ENCODE measurements at regions not wholly inside any gene's neighbourhood (a gene's known extent, or its start where the extent isn't known, plus 50 kb on each side); places are given as distances from the start of the nearest gene placed in this dataset.

DNA sequence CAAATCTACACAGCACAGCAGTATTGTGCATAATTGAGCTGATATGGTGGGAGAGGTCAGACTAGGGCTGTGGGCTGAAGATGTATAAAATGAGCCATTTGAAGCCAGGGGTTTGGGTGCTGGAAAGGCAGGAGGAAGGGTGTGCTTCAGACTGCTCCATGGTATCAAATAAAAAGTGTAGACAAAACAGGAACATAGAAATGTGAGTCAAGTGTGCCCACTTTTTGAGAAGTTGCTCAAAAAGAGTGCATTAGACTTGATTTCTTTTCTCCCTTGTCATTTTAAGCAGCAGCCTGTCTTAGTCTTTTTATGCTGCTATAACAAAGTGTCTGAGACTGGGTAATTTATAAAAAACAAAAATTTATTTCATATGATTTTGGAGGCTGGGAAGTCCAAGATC lies 55.8 kb upstream of the ZFAND5 start (continued):
- TF ChIP-seq, protein P1, sequence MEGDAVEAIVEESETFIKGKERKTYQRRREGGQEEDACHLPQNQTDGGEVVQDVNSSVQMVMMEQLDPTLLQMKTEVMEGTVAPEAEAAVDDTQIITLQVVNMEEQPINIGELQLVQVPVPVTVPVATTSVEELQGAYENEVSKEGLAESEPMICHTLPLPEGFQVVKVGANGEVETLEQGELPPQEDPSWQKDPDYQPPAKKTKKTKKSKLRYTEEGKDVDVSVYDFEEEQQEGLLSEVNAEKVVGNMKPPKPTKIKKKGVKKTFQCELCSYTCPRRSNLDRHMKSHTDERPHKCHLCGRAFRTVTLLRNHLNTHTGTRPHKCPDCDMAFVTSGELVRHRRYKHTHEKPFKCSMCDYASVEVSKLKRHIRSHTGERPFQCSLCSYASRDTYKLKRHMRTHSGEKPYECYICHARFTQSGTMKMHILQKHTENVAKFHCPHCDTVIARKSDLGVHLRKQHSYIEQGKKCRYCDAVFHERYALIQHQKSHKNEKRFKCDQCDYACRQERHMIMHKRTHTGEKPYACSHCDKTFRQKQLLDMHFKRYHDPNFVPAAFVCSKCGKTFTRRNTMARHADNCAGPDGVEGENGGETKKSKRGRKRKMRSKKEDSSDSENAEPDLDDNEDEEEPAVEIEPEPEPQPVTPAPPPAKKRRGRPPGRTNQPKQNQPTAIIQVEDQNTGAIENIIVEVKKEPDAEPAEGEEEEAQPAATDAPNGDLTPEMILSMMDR (conservative IDR thresholded peaks at IDR 0.05; ENCODE audit: low read depth in 2 of 2): no peak

DNA sequence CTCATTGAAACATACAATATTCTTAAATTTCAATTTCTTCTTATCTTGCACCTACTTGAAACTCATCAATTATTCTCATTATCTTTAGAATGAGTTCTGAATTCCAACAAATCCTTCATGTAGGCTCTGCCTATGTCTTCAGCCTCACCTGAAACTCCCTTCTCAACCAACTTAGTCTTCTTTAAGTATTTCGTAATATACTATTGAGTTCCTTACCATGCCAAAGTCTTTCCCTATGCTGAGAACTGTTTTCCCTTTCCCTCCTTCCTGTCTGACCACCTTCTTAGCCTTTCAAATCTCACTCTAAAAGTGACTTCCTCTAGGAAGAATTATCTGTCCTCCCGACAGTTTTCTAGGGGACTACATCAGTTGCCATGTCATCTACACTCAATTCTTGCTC lies 50.9 kb upstream of the ZFAND5 start:
- H3K27ac Mint-ChIP-seq: no peak overlapping the region
- H3K4me1 ChIP-seq (ENCODE audit: insufficient read depth): no peaks in the 10 kb centered on the region
- no peak for ATAC-seq
- no peaks in the 10 kb centered on the region for H4K20me1 ChIP-seq (replicated peaks; ENCODE audit: insufficient read depth)
- no peaks in the 10 kb centered on the region for H3K79me2 ChIP-seq (replicated peaks; ENCODE audit: insufficient read depth)
- H3K4me1 Mint-ChIP-seq: no peaks in the 10 kb centered on the region
- H3K27me3 Mint-ChIP-seq (ENCODE audit: insufficient read depth, low read depth, poor library complexity): peaks cover 2% of the 10 kb centered on the region
- H3K4me3 ChIP-seq: no peak overlapping the region
- no peak overlapping the region for H3K4me3 Mint-ChIP-seq
- no peak overlapping the region for H2AFZ ChIP-seq
- no peaks in the 10 kb centered on the region for H3F3A ChIP-seq (replicated peaks; ENCODE audit: low read depth)
- H3K27me3 ChIP-seq (ENCODE audit: insufficient read depth): no peaks in the 10 kb centered on the region
- no peak for DNase-seq (ENCODE audit: low spot score)
- H3K36me3 ChIP-seq (ENCODE audit: insufficient read depth): no peaks in the 10 kb centered on the region
- H3K27ac ChIP-seq (ENCODE audit: low read depth): no peak overlapping the region
- no peak overlapping the region for H3K4me2 ChIP-seq
- peaks cover 3% of the 10 kb centered on the region; the same call in 1 of the 2 replicates for H3K9me2 ChIP-seq (ENCODE audit: insufficient read depth)
- TF ChIP-seq STAT1 (IDR thresholded peaks at IDR 0.05; ENCODE audit: unreplicated experiment) (no peak), EZH2phosphoT487 (IDR thresholded peaks at IDR 0.05; ENCODE audit: unreplicated experiment) (no peak), CREB1 (CRISPR knock-in tag; IDR thresholded peaks at IDR 0.05; ENCODE audit: low read depth) (no peak), POLR2AphosphoS5 (IDR thresholded peaks at IDR 0.05; ENCODE audit: low read depth) (no peak)
- TF ChIP-seq, protein P2, sequence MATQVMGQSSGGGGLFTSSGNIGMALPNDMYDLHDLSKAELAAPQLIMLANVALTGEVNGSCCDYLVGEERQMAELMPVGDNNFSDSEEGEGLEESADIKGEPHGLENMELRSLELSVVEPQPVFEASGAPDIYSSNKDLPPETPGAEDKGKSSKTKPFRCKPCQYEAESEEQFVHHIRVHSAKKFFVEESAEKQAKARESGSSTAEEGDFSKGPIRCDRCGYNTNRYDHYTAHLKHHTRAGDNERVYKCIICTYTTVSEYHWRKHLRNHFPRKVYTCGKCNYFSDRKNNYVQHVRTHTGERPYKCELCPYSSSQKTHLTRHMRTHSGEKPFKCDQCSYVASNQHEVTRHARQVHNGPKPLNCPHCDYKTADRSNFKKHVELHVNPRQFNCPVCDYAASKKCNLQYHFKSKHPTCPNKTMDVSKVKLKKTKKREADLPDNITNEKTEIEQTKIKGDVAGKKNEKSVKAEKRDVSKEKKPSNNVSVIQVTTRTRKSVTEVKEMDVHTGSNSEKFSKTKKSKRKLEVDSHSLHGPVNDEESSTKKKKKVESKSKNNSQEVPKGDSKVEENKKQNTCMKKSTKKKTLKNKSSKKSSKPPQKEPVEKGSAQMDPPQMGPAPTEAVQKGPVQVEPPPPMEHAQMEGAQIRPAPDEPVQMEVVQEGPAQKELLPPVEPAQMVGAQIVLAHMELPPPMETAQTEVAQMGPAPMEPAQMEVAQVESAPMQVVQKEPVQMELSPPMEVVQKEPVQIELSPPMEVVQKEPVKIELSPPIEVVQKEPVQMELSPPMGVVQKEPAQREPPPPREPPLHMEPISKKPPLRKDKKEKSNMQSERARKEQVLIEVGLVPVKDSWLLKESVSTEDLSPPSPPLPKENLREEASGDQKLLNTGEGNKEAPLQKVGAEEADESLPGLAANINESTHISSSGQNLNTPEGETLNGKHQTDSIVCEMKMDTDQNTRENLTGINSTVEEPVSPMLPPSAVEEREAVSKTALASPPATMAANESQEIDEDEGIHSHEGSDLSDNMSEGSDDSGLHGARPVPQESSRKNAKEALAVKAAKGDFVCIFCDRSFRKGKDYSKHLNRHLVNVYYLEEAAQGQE (IDR thresholded peaks at IDR 0.05; ENCODE audit: unreplicated experiment): no peak
- TF ChIP-seq, protein P3, sequence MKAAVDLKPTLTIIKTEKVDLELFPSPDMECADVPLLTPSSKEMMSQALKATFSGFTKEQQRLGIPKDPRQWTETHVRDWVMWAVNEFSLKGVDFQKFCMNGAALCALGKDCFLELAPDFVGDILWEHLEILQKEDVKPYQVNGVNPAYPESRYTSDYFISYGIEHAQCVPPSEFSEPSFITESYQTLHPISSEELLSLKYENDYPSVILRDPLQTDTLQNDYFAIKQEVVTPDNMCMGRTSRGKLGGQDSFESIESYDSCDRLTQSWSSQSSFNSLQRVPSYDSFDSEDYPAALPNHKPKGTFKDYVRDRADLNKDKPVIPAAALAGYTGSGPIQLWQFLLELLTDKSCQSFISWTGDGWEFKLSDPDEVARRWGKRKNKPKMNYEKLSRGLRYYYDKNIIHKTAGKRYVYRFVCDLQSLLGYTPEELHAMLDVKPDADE (IDR thresholded peaks at IDR 0.05): no peak
- TF ChIP-seq, protein P4, sequence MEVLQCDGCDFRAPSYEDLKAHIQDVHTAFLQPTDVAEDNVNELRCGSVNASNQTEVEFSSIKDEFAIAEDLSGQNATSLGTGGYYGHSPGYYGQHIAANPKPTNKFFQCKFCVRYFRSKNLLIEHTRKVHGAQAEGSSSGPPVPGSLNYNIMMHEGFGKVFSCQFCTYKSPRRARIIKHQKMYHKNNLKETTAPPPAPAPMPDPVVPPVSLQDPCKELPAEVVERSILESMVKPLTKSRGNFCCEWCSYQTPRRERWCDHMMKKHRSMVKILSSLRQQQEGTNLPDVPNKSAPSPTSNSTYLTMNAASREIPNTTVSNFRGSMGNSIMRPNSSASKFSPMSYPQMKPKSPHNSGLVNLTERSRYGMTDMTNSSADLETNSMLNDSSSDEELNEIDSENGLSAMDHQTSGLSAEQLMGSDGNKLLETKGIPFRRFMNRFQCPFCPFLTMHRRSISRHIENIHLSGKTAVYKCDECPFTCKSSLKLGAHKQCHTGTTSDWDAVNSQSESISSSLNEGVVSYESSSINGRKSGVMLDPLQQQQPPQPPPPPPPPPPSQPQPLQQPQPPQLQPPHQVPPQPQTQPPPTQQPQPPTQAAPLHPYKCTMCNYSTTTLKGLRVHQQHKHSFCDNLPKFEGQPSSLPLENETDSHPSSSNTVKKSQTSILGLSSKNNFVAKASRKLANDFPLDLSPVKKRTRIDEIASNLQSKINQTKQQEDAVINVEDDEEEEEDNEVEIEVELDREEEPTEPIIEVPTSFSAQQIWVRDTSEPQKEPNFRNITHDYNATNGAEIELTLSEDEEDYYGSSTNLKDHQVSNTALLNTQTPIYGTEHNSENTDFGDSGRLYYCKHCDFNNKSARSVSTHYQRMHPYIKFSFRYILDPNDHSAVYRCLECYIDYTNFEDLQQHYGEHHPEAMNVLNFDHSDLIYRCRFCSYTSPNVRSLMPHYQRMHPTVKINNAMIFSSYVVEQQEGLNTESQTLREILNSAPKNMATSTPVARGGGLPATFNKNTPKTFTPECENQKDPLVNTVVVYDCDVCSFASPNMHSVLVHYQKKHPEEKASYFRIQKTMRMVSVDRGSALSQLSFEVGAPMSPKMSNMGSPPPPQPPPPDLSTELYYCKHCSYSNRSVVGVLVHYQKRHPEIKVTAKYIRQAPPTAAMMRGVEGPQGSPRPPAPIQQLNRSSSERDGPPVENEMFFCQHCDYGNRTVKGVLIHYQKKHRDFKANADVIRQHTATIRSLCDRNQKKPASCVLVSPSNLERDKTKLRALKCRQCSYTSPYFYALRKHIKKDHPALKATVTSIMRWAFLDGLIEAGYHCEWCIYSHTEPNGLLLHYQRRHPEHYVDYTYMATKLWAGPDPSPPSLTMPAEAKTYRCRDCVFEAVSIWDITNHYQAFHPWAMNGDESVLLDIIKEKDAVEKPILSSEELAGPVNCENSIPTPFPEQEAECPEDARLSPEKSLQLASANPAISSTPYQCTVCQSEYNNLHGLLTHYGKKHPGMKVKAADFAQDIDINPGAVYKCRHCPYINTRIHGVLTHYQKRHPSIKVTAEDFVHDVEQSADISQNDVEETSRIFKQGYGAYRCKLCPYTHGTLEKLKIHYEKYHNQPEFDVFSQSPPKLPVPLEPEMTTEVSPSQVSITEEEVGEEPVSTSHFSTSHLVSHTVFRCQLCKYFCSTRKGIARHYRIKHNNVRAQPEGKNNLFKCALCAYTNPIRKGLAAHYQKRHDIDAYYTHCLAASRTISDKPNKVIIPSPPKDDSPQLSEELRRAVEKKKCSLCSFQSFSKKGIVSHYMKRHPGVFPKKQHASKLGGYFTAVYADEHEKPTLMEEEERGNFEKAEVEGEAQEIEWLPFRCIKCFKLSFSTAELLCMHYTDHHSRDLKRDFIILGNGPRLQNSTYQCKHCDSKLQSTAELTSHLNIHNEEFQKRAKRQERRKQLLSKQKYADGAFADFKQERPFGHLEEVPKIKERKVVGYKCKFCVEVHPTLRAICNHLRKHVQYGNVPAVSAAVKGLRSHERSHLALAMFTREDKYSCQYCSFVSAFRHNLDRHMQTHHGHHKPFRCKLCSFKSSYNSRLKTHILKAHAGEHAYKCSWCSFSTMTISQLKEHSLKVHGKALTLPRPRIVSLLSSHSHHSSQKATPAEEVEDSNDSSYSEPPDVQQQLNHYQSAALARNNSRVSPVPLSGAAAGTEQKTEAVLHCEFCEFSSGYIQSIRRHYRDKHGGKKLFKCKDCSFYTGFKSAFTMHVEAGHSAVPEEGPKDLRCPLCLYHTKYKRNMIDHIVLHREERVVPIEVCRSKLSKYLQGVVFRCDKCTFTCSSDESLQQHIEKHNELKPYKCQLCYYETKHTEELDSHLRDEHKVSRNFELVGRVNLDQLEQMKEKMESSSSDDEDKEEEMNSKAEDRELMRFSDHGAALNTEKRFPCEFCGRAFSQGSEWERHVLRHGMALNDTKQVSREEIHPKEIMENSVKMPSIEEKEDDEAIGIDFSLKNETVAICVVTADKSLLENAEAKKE (CRISPR knock-in tag; IDR thresholded peaks at IDR 0.05): no peak
- no peaks in the 10 kb centered on the region; the same call in 2 of the 3 replicates for H3K36me3 Mint-ChIP-seq (ENCODE audit: low read depth)
- H3K9me3 Mint-ChIP-seq: no peaks in the 10 kb centered on the region; the same call in 2 of the 3 replicates
